ENCODE measurements at regions not wholly inside any gene's neighbourhood (a gene's known extent, or its start where the extent isn't known, plus 50 kb on each side); places are given as distances from the start of the nearest gene placed in this dataset.

DNA sequence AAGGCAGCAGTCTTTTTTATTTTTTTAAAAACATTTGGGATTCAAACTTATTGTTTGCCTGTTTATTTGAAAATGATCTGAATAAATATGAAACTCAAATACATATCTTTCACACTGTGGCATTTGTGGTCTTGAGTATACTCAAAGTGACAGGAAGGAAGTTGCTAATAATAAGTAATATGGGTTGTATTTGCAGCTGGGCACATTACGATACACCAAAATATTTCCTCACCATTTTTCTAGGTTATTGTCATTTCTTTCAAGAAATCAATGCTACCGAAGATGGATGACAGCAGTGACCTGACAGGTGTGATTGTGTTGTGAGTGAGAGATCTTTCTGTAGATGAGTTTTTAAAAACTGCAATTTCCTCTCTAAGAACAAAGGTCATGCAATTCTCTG is 665.7 kb downstream of the CDH8 start:
- FAIRE-seq, result no peak
- no peaks in the 10 kb centered on the region for H3K79me2 ChIP-seq (ENCODE audit: control insufficient read depth, insufficient read depth, low read length)
- in situ Hi-C loops (cut with MboI) (no loop called here), intact Hi-C loops (cut with micrococcal nuclease) (no loop called here)
- DNase-seq (ENCODE audit: extremely low read depth in 1 of 4, low spot score in 3 of 4), result no peak
- no peaks in the 10 kb centered on the region for H3K9me1 ChIP-seq (ENCODE audit: control insufficient read depth, insufficient read depth, low read length)
- POLR2A ChIA-PET, result no interaction called here
- H4K20me1 ChIP-seq (replicated peaks; ENCODE audit: control insufficient read depth, insufficient read depth, low read length), result no peaks in the 10 kb centered on the region
- H3K36me3 ChIP-seq (ENCODE audit: control insufficient read depth, insufficient read depth, low read length), result no peaks in the 10 kb centered on the region
- H3K9ac ChIP-seq (ENCODE audit: insufficient read depth in 1 of 2, low read depth in 2 of 2, low read length in 2 of 2), result no peak overlapping the region
- no peak overlapping the region for H3K27ac ChIP-seq (ENCODE audit: extremely low read depth, low read depth, low read length)
- H3K4me3 ChIP-seq, result no peak overlapping the region
- CTCF ChIA-PET (ENCODE audit: low intra/inter-chr PET ratio), result no interaction called here
- H3K9me3 ChIP-seq (replicated peaks; ENCODE audit: control insufficient read depth, insufficient read depth, low read depth, low read length), result no peaks in the 10 kb centered on the region
- no TSS peak for BruUV-seq (replicated peaks)
- H3K4me1 ChIP-seq (replicated peaks in 1 of 2; ENCODE audit: control insufficient read depth in 2 of 2, insufficient read depth in 2 of 2, low read length in 2 of 2), result no peaks in the 10 kb centered on the region
- WGBS (ENCODE audit: insufficient coverage, low coverage, missing lambda C conversion rate), result 0% methylated on average over 2 of the region's 2 CpGs
- H3K4me2 ChIP-seq (ENCODE audit: insufficient read depth, low read length), result no peak overlapping the region
- H3K27me3 ChIP-seq (ENCODE audit: control insufficient read depth in 2 of 2, insufficient read depth in 2 of 2, low read length in 2 of 2), result no peaks in the 10 kb centered on the region
- no peak for ATAC-seq
- TF ChIP-seq ZNF239 (CRISPR knock-in tag; IDR thresholded peaks at IDR 0.05), result no peak
- no peak for TF ChIP-seq GTF2F1 (IDR thresholded peaks at IDR 0.05; ENCODE audit: low read depth, low read length)
- TF ChIP-seq, protein P1, sequence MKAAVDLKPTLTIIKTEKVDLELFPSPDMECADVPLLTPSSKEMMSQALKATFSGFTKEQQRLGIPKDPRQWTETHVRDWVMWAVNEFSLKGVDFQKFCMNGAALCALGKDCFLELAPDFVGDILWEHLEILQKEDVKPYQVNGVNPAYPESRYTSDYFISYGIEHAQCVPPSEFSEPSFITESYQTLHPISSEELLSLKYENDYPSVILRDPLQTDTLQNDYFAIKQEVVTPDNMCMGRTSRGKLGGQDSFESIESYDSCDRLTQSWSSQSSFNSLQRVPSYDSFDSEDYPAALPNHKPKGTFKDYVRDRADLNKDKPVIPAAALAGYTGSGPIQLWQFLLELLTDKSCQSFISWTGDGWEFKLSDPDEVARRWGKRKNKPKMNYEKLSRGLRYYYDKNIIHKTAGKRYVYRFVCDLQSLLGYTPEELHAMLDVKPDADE (conservative IDR thresholded peaks at IDR 0.05; ENCODE audit: control insufficient read depth, low read depth, low read length), result no peak
- no peak for TF ChIP-seq FOSL1 (tag; conservative IDR thresholded peaks at IDR 0.05)
- no peak for TF ChIP-seq ILK (tag; IDR thresholded peaks at IDR 0.05; ENCODE audit: borderline replicate concordance, low read depth)
- no peak overlapping the region for H2AFZ ChIP-seq (ENCODE audit: low read depth, low read length)

DNA sequence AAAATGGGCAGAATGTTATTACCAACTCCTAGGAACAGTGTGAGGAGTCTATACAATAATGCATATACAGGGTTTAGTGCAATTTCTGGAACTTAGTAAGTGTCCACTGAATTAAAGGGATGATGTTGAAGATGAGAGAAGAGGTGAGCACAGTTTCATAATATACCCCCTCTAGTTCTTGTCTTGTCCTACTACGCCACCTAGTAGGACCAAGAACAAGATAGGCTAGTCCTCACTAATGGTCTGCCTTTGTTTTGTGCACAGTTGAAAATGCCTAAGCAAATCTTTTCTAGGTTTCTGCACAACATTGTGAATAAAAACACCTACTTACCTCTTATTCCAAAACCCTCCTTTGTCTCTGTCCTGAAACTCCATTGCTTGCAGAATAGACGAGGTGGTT is 670.2 kb downstream of the CDH8 start:
- no peak overlapping the region for H3K4me2 ChIP-seq (ENCODE audit: insufficient read depth, low read length)
- H3K4me1 ChIP-seq (replicated peaks in 1 of 2; ENCODE audit: control insufficient read depth in 2 of 2, insufficient read depth in 2 of 2, low read length in 2 of 2), result no peaks in the 10 kb centered on the region
- no peak overlapping the region for H3K27ac ChIP-seq (ENCODE audit: extremely low read depth, low read depth, low read length)
- no peaks in the 10 kb centered on the region for H3K9me3 ChIP-seq (replicated peaks; ENCODE audit: control insufficient read depth, insufficient read depth, low read depth, low read length)
- H2AFZ ChIP-seq (ENCODE audit: low read depth, low read length), result no peak overlapping the region
- POLR2A ChIA-PET, result no interaction called here
- H3K36me3 ChIP-seq (ENCODE audit: control insufficient read depth, insufficient read depth, low read length), result no peaks in the 10 kb centered on the region
- no peak overlapping the region for H3K4me3 ChIP-seq
- no peak for DNase-seq (ENCODE audit: extremely low read depth in 1 of 4, low spot score in 3 of 4)
- H3K9me1 ChIP-seq (ENCODE audit: control insufficient read depth, insufficient read depth, low read length), result no peaks in the 10 kb centered on the region
- in situ Hi-C loops (cut with MboI) (no loop called here), intact Hi-C loops (cut with micrococcal nuclease) (no loop called here)
- CTCF ChIA-PET (ENCODE audit: low intra/inter-chr PET ratio), result no interaction called here
- H4K20me1 ChIP-seq (replicated peaks; ENCODE audit: control insufficient read depth, insufficient read depth, low read length), result no peaks in the 10 kb centered on the region
- H3K9ac ChIP-seq (ENCODE audit: insufficient read depth in 1 of 2, low read depth in 2 of 2, low read length in 2 of 2), result no peak overlapping the region
- H3K27me3 ChIP-seq (ENCODE audit: control insufficient read depth in 2 of 2, insufficient read depth in 2 of 2, low read length in 2 of 2), result no peaks in the 10 kb centered on the region
- no peaks in the 10 kb centered on the region for H3K79me2 ChIP-seq (ENCODE audit: control insufficient read depth, insufficient read depth, low read length)
- no peak for ATAC-seq
- WGBS (ENCODE audit: insufficient coverage, low coverage, missing lambda C conversion rate), result 0% methylated on average over 2 of the region's 2 CpGs
- no TSS peak for BruUV-seq (replicated peaks)
- no peak for FAIRE-seq
- TF ChIP-seq ZBTB17 (CRISPR knock-in tag; IDR thresholded peaks at IDR 0.05) (no peak), NFE2L1 (tag; IDR thresholded peaks at IDR 0.05; ENCODE audit: borderline replicate concordance, low read depth) (no peak)
- TF ChIP-seq, protein P2, sequence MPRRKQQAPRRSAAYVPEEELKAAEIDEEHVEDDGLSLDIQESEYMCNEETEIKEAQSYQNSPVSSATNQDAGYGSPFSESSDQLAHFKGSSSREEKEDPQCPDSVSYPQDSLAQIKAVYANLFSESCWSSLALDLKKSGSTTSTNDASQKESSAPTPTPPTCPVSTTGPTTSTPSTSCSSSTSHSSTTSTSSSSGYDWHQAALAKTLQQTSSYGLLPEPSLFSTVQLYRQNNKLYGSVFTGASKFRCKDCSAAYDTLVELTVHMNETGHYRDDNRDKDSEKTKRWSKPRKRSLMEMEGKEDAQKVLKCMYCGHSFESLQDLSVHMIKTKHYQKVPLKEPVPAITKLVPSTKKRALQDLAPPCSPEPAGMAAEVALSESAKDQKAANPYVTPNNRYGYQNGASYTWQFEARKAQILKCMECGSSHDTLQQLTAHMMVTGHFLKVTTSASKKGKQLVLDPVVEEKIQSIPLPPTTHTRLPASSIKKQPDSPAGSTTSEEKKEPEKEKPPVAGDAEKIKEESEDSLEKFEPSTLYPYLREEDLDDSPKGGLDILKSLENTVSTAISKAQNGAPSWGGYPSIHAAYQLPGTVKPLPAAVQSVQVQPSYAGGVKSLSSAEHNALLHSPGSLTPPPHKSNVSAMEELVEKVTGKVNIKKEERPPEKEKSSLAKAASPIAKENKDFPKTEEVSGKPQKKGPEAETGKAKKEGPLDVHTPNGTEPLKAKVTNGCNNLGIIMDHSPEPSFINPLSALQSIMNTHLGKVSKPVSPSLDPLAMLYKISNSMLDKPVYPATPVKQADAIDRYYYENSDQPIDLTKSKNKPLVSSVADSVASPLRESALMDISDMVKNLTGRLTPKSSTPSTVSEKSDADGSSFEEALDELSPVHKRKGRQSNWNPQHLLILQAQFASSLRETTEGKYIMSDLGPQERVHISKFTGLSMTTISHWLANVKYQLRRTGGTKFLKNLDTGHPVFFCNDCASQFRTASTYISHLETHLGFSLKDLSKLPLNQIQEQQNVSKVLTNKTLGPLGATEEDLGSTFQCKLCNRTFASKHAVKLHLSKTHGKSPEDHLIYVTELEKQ (CRISPR knock-in tag; IDR thresholded peaks at IDR 0.05), result no peak
